ENCODE measurements at regions not wholly inside any gene's neighbourhood (a gene's known extent, or its start where the extent isn't known, plus 50 kb on each side); places are given as distances from the start of the nearest gene placed in this dataset.

GRCh38 chr6:167487749-167488664 lies 163.1 kb downstream of the TTLL2 start:
- ATAC-seq, result peak; percentile 30
- no peak for DNase-seq (ENCODE audit: low spot score)

- ATAC-seq (no peak), DNase-seq (ENCODE audit: low spot score) (no peak)
These were observed 166.7 kb downstream of the TTLL2 start for GRCh38 chr6:167491438-167492099.

- DNase-seq (ENCODE audit: low spot score) (no peak), ATAC-seq (no peak)
These were observed 167.2 kb downstream of the TTLL2 start for GRCh38 chr6:167492100-167492449.

- DNase-seq (ENCODE audit: low spot score) (no peak), ATAC-seq (no peak)
These were observed 168.4 kb downstream of the TTLL2 start for GRCh38 chr6:167493310-167493709.

GRCh38 chr6:167493976-167494697 lies 169.3 kb downstream of the TTLL2 start:
- ATAC-seq, result peak; percentile 39
- DNase-seq (ENCODE audit: low spot score), result peak; percentile 74

GRCh38 chr6:167494698-167495435 lies 170.0 kb downstream of the TTLL2 start:
- DNase-seq (ENCODE audit: low spot score), result no peak
- ATAC-seq, result peak; percentile 2

- ATAC-seq, result peak; percentile 37
- no peak for DNase-seq (ENCODE audit: low spot score)
These were observed 170.9 kb downstream of the TTLL2 start for GRCh38 chr6:167495506-167496401.

- no peak for ATAC-seq
- DNase-seq (ENCODE audit: low spot score), result no peak
These were observed 171.8 kb downstream of the TTLL2 start for GRCh38 chr6:167496707-167497106.

GRCh38 chr6:167497428-167498056 lies 172.7 kb downstream of the TTLL2 start:
- ATAC-seq (peak; percentile 55), DNase-seq (ENCODE audit: low spot score) (peak; percentile 88)

- peak; percentile 42 for ATAC-seq
- peak; percentile 80 for DNase-seq (ENCODE audit: low spot score)
These were observed 174.3 kb downstream of the TTLL2 start for GRCh38 chr6:167499161-167499660.

GRCh38 chr6:167500961-167501360 lies 176.1 kb downstream of the TTLL2 start:
- no peak for DNase-seq (ENCODE audit: low spot score)
- ATAC-seq, result peak; percentile 9

GRCh38 chr6:167501831-167502385 lies 177.0 kb downstream of the TTLL2 start:
- peak; percentile 76 for ATAC-seq

GRCh38 chr6:167502471-167502870 lies 177.6 kb downstream of the TTLL2 start:
- DNase-seq (ENCODE audit: low spot score) (no peak), ATAC-seq (no peak)

More at GRCh38 chr6:167501831-167502385, 177.0 kb downstream of the TTLL2 start:
- DNase-seq (ENCODE audit: low spot score), result peak; percentile 81

- ATAC-seq, result no peak
- DNase-seq (ENCODE audit: low spot score), result no peak
These were observed 179.6 kb downstream of the TTLL2 start for GRCh38 chr6:167504385-167504961.

GRCh38 chr6:167505199-167505598 lies 180.3 kb downstream of the TTLL2 start:
- DNase-seq (ENCODE audit: low spot score), result no peak
- ATAC-seq, result no peak

GRCh38 chr6:167505782-167506181 lies 180.9 kb downstream of the TTLL2 start:
- no peak for ATAC-seq
- no peak for DNase-seq (ENCODE audit: low spot score)

GRCh38 chr6:167506443-167507301 lies 181.8 kb downstream of the TTLL2 start:
- no peak for DNase-seq (ENCODE audit: low spot score)
- ATAC-seq, result peak; percentile 24
